WTC11 (cell line): ENCODE measurements at regions not wholly inside any gene's neighbourhood (a gene's known extent, or its start where the extent isn't known, plus 50 kb on each side); places are given as distances from the start of the nearest gene placed in this dataset.

ENCODE experiments used
- CTCF ChIP-seq: fragments of 200-600 bp; IDR thresholded peaks from 2 replicates; pipeline ENCODE4 v1.8.0; 2022; ENCODE audit warnings: antibody characterized with exemption
- ELF4 ChIP-seq: sonication (generic); formaldehyde crosslinking; IDR thresholded peaks from 2 replicates; pipeline ENCODE4 v1.8.1; 2022; ENCODE audit warnings: low read depth, mild to moderate bottlenecking, moderate library complexity, missing genetic modification reagents
- NR2C2 ChIP-seq: sonication (generic); formaldehyde crosslinking; IDR thresholded peaks from 2 replicates; pipeline ENCODE4 v1.8.0; 2022; ENCODE audit warnings: mild to moderate bottlenecking, missing genetic modification reagents
- ZNF416 ChIP-seq: fragments of 250-450 bp; sonication (Bioruptor Pico); IDR thresholded peaks from 2 replicates; pipeline ENCODE4 v1.9.0; 2021; ENCODE audit warnings: mild to moderate bottlenecking, inconsistent platforms

GRCh38 chr16:85326794-85327181 is 214.5 kb upstream of the CIBAR2 start:
- TF ChIP-seq ELF4 = no peak
- no peak for TF ChIP-seq ZNF416
- no peak for TF ChIP-seq CTCF
- TF ChIP-seq NR2C2 = no peak
